ENCODE measurements at regions not wholly inside any gene's neighbourhood (a gene's known extent, or its start where the extent isn't known, plus 50 kb on each side); places are given as distances from the start of the nearest gene placed in this dataset.

DNA sequence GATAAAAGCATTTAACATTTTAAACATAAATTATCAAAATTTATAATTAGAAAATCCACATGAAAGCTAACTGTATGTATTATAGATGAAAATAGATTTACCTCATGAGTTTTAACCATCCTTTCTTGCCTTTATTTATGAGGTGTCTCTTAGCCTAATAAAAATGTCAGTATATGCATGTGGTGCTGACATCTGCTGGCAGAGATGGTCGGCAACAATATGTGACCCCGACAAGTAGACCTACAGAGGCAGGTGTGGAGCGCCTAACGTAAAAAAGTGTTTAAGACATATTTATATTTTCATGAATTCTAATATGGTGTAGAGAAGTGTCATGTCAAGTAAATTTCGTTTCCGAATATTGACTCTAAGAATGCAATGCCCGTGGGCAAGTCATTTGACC is 149.0 kb upstream of the FUT9 start:
- peak in 1 of 3 experiments; percentile 21; a peak in 1 of 6 replicates for TF ChIP-seq CTCF (IDR thresholded peaks at IDR 0.05 in 2 of 3, conservative IDR thresholded peaks at IDR 0.05 in 1 of 3; ENCODE audit: insufficient read depth in 2 of 3, low read depth in 1 of 3, low read length in 3 of 3)
- TF ChIP-seq CHD2 (IDR thresholded peaks at IDR 0.05; ENCODE audit: low read depth, low read length) = no peak
- no peak for TF ChIP-seq EP300 (IDR thresholded peaks at IDR 0.05; ENCODE audit: low read length)
- no peak for TF ChIP-seq FOS (IDR thresholded peaks at IDR 0.05; ENCODE audit: extremely low read depth, insufficient read length)
- TF ChIP-seq, protein P1, sequence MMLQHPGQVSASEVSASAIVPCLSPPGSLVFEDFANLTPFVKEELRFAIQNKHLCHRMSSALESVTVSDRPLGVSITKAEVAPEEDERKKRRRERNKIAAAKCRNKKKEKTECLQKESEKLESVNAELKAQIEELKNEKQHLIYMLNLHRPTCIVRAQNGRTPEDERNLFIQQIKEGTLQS (IDR thresholded peaks at IDR 0.05) = no peak
- TF ChIP-seq, protein P1 (CRISPR knock-in tag; conservative IDR thresholded peaks at IDR 0.05) = no peak
- no peak for TF ChIP-seq SAFB2 (IDR thresholded peaks at IDR 0.05; ENCODE audit: borderline replicate concordance, low read depth, low read length, severe bottlenecking)
- TF ChIP-seq CREM (IDR thresholded peaks at IDR 0.05; ENCODE audit: low read depth) = no peak
- TF ChIP-seq YY1 (IDR thresholded peaks at IDR 0.05; ENCODE audit: borderline replicate concordance in 1 of 3, control insufficient read depth in 1 of 3, extremely low read depth in 1 of 3, insufficient read depth in 3 of 3, insufficient read length in 1 of 3, insufficient replicate concordance in 2 of 3, low read depth in 1 of 3, low read length in 2 of 3) = no peak
- TF ChIP-seq SRSF9 (IDR thresholded peaks at IDR 0.05; ENCODE audit: borderline replicate concordance, low read depth, low read length) = no peak
- no peak for TF ChIP-seq POLR2A (conservative IDR thresholded peaks at IDR 0.05)
